ENCODE measurements at regions not wholly inside any gene's neighbourhood (a gene's known extent, or its start where the extent isn't known, plus 50 kb on each side); places are given as distances from the start of the nearest gene placed in this dataset.

GRCh38 chr5:30113542-30113941, 1079.9 kb upstream of the CDH6 start:
- no peak for TF ChIP-seq POLR2A (IDR thresholded peaks at IDR 0.05; ENCODE audit: low read depth)
- TF ChIP-seq CTCF (IDR thresholded peaks at IDR 0.05) = no peak
- TF ChIP-seq EP300 (IDR thresholded peaks at IDR 0.05) = no peak
- TF ChIP-seq POLR2AphosphoS5 (IDR thresholded peaks at IDR 0.05) = no peak
